Small intestine (tissue), 7 donors: ENCODE measurements at regions not wholly inside any gene's neighbourhood (a gene's known extent, or its start where the extent isn't known, plus 50 kb on each side); places are given as distances from the start of the nearest gene placed in this dataset.

Experiments used
- DNase-seq, 2 donors: peaks; one replicate each; pipeline versions ENCODE4 v3.0.0 to v3.0.0-alpha.2; 2013
- FAIRE-seq: peaks from 2 replicates; lab custom pipeline; 2012; peaks lifted over from hg19 to GRCh38; lab: Jason Lieb, UNC
- H3K27ac ChIP-seq, 3 donors: one replicate each; pipeline ENCODE4 v1.5.1; 2013; ENCODE audit warnings: low read length in 2 of 3, mild to moderate bottlenecking in 2 of 3, control low read depth in 1 of 3, inconsistent platforms in 1 of 3, low read depth in 1 of 3, moderate library complexity in 1 of 3
- H3K27me3 ChIP-seq, 3 donors: one replicate each; pipeline ENCODE4 v1.6.1; 2013; ENCODE audit warnings: low read length in 3 of 3, inconsistent platforms in 1 of 3; ENCODE audit not compliant: control insufficient read depth in 3 of 3, insufficient read depth in 3 of 3
- H3K36me3 ChIP-seq, 3 donors: one replicate each; pipeline ENCODE4 v1.6.1; 2013; ENCODE audit warnings: low read length in 3 of 3, inconsistent platforms in 1 of 3, low read depth in 1 of 3, mild to moderate bottlenecking in 1 of 3, moderate library complexity in 1 of 3; ENCODE audit not compliant: control insufficient read depth in 3 of 3, insufficient read depth in 2 of 3
- H3K4me1 ChIP-seq, 3 donors: one replicate each; pipeline ENCODE4 v1.6.1; 2013; ENCODE audit warnings: low read length in 2 of 3, inconsistent platforms in 1 of 3, low read depth in 1 of 3, mild to moderate bottlenecking in 1 of 3, moderate library complexity in 1 of 3; ENCODE audit not compliant: control insufficient read depth in 3 of 3, insufficient read depth in 2 of 3
- H3K4me3 ChIP-seq, 3 donors: one replicate each; pipeline ENCODE4 v1.5.1; 2013; ENCODE audit warnings: low read length in 3 of 3, control low read depth in 1 of 3, inconsistent platforms in 1 of 3, low read depth in 1 of 3, mild to moderate bottlenecking in 1 of 3, moderate library complexity in 1 of 3
- H3K9me3 ChIP-seq, 2 donors: one replicate each; pipeline ENCODE4 v1.6.1; 2013; ENCODE audit warnings: low read depth in 1 of 2, low read length in 1 of 2; ENCODE audit not compliant: control insufficient read depth in 2 of 2, insufficient read depth in 1 of 2
- WGBS, 3 donors: extraction: QIAGEN DNeasy Blood & Tissue Kit; methylation state at CpG; one replicate each; pipeline ENCODE4 v1.1.7; 2013; 5-methylcytosine and 5-hydroxymethylcytosine counted together
- donor health status: healthy with polysubstance abuse.
- donor health status: control.
- donor health status: control.
- donor health status: Bipolar disorder and iron deficiency.
- donor health status: healthy.

- no peaks in the 10 kb centered on the region for H3K9me3 ChIP-seq
- FAIRE-seq = no peak
These were observed 295.3 kb downstream of the KCNC2 start for GRCh38 chr12:74914378-74914777.

GRCh38 chr12:74915718-74916117, 293.9 kb downstream of the KCNC2 start:
- no peak overlapping the region for H3K27ac ChIP-seq
- no peaks in the 10 kb centered on the region for H3K9me3 ChIP-seq
- H3K4me3 ChIP-seq = no peak overlapping the region
- no peaks in the 10 kb centered on the region for H3K36me3 ChIP-seq
- H3K27me3 ChIP-seq = no peaks in the 10 kb centered on the region
- no peaks in the 10 kb centered on the region for H3K4me1 ChIP-seq
- no peak for FAIRE-seq
- no peak for DNase-seq

More at GRCh38 chr12:74914378-74914777, 295.3 kb downstream of the KCNC2 start:
- H3K36me3 ChIP-seq = no peaks in the 10 kb centered on the region
- no peaks in the 10 kb centered on the region for H3K27me3 ChIP-seq
- H3K4me1 ChIP-seq = no peaks in the 10 kb centered on the region
- H3K27ac ChIP-seq = no peak overlapping the region
- no peak for DNase-seq
- 49 to 89% (median 82%) methylated on average over 3 of the region's 3 CpGs for WGBS, 3 donors
- H3K4me3 ChIP-seq = no peak overlapping the region

GRCh38 chr12:74917743-74918142, 291.9 kb downstream of the KCNC2 start:
- H3K9me3 ChIP-seq = peaks cover 0 to 5% of the 10 kb centered on the region in 2 donors
- H3K4me3 ChIP-seq = no peak overlapping the region
- H3K27ac ChIP-seq = no peak overlapping the region
- no peak for DNase-seq
- no peaks in the 10 kb centered on the region for H3K27me3 ChIP-seq
- FAIRE-seq = no peak
- H3K36me3 ChIP-seq = peaks cover 0 to 6% (median 0%) of the 10 kb centered on the region in 3 donors
- no peaks in the 10 kb centered on the region for H3K4me1 ChIP-seq

- peaks cover 0 to 10% of the 10 kb centered on the region in 2 donors for H3K9me3 ChIP-seq
- H3K27ac ChIP-seq = no peak overlapping the region
- H3K36me3 ChIP-seq = peaks cover 0 to 9% (median 0%) of the 10 kb centered on the region in 3 donors
- DNase-seq (no peak), FAIRE-seq (peak; percentile 44)
- 2 to 14% (median 4%) methylated on average over 1 of the region's 1 CpG for WGBS, 3 donors
- H3K27me3 ChIP-seq = no peaks in the 10 kb centered on the region
- H3K4me3 ChIP-seq = no peak overlapping the region
- no peaks in the 10 kb centered on the region for H3K4me1 ChIP-seq
These were observed 291.3 kb downstream of the KCNC2 start for GRCh38 chr12:74918291-74918690.

- Histone ChIP-seq H3K4me1 (no peaks in the 10 kb centered on the region), H3K9me3 (peaks cover 0 to 10% of the 10 kb centered on the region in 2 donors), H3K4me3 (no peak overlapping the region), H3K36me3 (peaks cover 0 to 9% (median 0%) of the 10 kb centered on the region in 3 donors), H3K27me3 (no peaks in the 10 kb centered on the region), H3K27ac (no peak overlapping the region)
- WGBS, 3 donors = 17 to 60% (median 42%) methylated on average over 1 of the region's 1 CpG
- no peak for FAIRE-seq
- no peak for DNase-seq
These were observed 287.5 kb downstream of the KCNC2 start for GRCh38 chr12:74922117-74922516.

GRCh38 chr12:74922642-74923041, 287.0 kb downstream of the KCNC2 start:
- Histone ChIP-seq H3K9me3 (peaks cover 0 to 10% of the 10 kb centered on the region in 2 donors), H3K36me3 (peaks cover 0 to 9% (median 0%) of the 10 kb centered on the region in 3 donors), H3K4me3 (no peak overlapping the region), H3K27me3 (no peaks in the 10 kb centered on the region), H3K27ac (no peak overlapping the region), H3K4me1 (no peaks in the 10 kb centered on the region)
- DNase-seq (no peak), FAIRE-seq (no peak)
- 53 to 80% (median 72%) methylated on average over 1 of the region's 1 CpG for WGBS, 3 donors

GRCh38 chr12:74941670-74942069, 268.0 kb downstream of the KCNC2 start:
- H3K4me3 ChIP-seq = no peak overlapping the region
- 75 to 88% (median 76%) methylated on average over 2 of the region's 2 CpGs for whole genome bisulfite sequencing, 3 donors
- DNase-seq (no peak), FAIRE-seq (no peak)
- H3K36me3 ChIP-seq = no peaks in the 10 kb centered on the region
- no peaks in the 10 kb centered on the region for H3K9me3 ChIP-seq
- no peaks in the 10 kb centered on the region for H3K27me3 ChIP-seq
- H3K4me1 ChIP-seq = peaks cover 0 to under 1% (median 0%) of the 10 kb centered on the region in 3 donors
- no peak overlapping the region for H3K27ac ChIP-seq

GRCh38 chr12:74945771-74946198, 263.9 kb downstream of the KCNC2 start:
- peaks cover 0 to 3% (median 0%) of the 10 kb centered on the region in 3 donors for H3K4me1 ChIP-seq
- no peaks in the 10 kb centered on the region for H3K36me3 ChIP-seq
- H3K9me3 ChIP-seq = no peaks in the 10 kb centered on the region
- no peaks in the 10 kb centered on the region for H3K27me3 ChIP-seq
- 7 to 26% (median 17%) methylated on average over 2 of the region's 2 CpGs for WGBS, 3 donors
- DNase-seq (peak; percentile 46 to 77), FAIRE-seq (no peak)
- H3K27ac ChIP-seq = no peak overlapping the region
- no peak overlapping the region for H3K4me3 ChIP-seq

GRCh38 chr12:74953697-74954096, 255.9 kb downstream of the KCNC2 start:
- no peak for DNase-seq
- Histone ChIP-seq H3K27me3 (no peaks in the 10 kb centered on the region), H3K4me3 (no peak overlapping the region), H3K27ac (no peak overlapping the region), H3K36me3 (no peaks in the 10 kb centered on the region), H3K4me1 (no peaks in the 10 kb centered on the region), H3K9me3 (peaks cover 0 to 4% of the 10 kb centered on the region in 2 donors)
- 56 to 84% (median 68%) methylated on average over 1 of the region's 1 CpG for WGBS, 3 donors
- FAIRE-seq = no peak
